RKO (cell line): ENCODE measurements at regions not wholly inside any gene's neighbourhood (a gene's known extent, or its start where the extent isn't known, plus 50 kb on each side); places are given as distances from the start of the nearest gene placed in this dataset.
A peak's percentile ranks its signal among the peaks of the same experiment; 100 is the strongest.
"Not testable (repeated sequence)": the region's sequence is repeated elsewhere in the genome, so short reads cannot be mapped to it uniquely, and the experiment has no call there.

ENCODE experiments used
- DNase-seq: peaks from one replicate; pipeline ENCODE4 v3.0.0-alpha.2; 2016; ENCODE audit warnings: low spot score

GRCh38 chr14:83711046-83711445 lies 1818.9 kb upstream of the FLRT2 start:
- DNase-seq = no peak

- DNase-seq = no peak
Observed at GRCh38 chr14:83712418-83713129, 1817.4 kb upstream of the FLRT2 start.

- no peak for DNase-seq
Observed at GRCh38 chr14:83713732-83714131, 1816.2 kb upstream of the FLRT2 start.

GRCh38 chr14:83714151-83714550 lies 1815.8 kb upstream of the FLRT2 start:
- no peak for DNase-seq

- not testable (repeated sequence) for DNase-seq
Observed at GRCh38 chr14:83719435-83719834, 1810.5 kb upstream of the FLRT2 start.

GRCh38 chr14:83733670-83734069 lies 1796.3 kb upstream of the FLRT2 start:
- DNase-seq = no peak

- no peak for DNase-seq
Observed at GRCh38 chr14:83734431-83734830, 1795.5 kb upstream of the FLRT2 start.

GRCh38 chr14:83741269-83741668 lies 1788.7 kb upstream of the FLRT2 start:
- DNase-seq = no peak

GRCh38 chr14:83744224-83744623 lies 1785.7 kb upstream of the FLRT2 start:
- no peak for DNase-seq

GRCh38 chr14:83744891-83745290 lies 1785.1 kb upstream of the FLRT2 start:
- no peak for DNase-seq

GRCh38 chr14:83746336-83746735 lies 1783.6 kb upstream of the FLRT2 start:
- no peak for DNase-seq

GRCh38 chr14:83757916-83758315 lies 1772.0 kb upstream of the FLRT2 start:
- DNase-seq = no peak

- no peak for DNase-seq
Observed at GRCh38 chr14:83764656-83765599, 1765.0 kb upstream of the FLRT2 start.

GRCh38 chr14:83777516-83777915 lies 1752.4 kb upstream of the FLRT2 start:
- no peak for DNase-seq

GRCh38 chr14:83779266-83779665 lies 1750.7 kb upstream of the FLRT2 start:
- DNase-seq = no peak

- no peak for DNase-seq
Observed at GRCh38 chr14:83780321-83780720, 1749.6 kb upstream of the FLRT2 start.

GRCh38 chr14:83798421-83798820 lies 1731.5 kb upstream of the FLRT2 start:
- no peak for DNase-seq

- no peak for DNase-seq
Observed at GRCh38 chr14:83799233-83799632, 1730.7 kb upstream of the FLRT2 start.

- DNase-seq = no peak
Observed at GRCh38 chr14:83814896-83815295, 1715.0 kb upstream of the FLRT2 start.

GRCh38 chr14:83816761-83817160 lies 1713.2 kb upstream of the FLRT2 start:
- no peak for DNase-seq

GRCh38 chr14:83825843-83826242 lies 1704.1 kb upstream of the FLRT2 start:
- no peak for DNase-seq

GRCh38 chr14:83826838-83827237 lies 1703.1 kb upstream of the FLRT2 start:
- DNase-seq = peak; percentile 0

GRCh38 chr14:83827383-83827782 lies 1702.6 kb upstream of the FLRT2 start:
- DNase-seq = no peak
